Prostate gland (tissue), 2 donors: ENCODE measurements at regions not wholly inside any gene's neighbourhood (a gene's known extent, or its start where the extent isn't known, plus 50 kb on each side); places are given as distances from the start of the nearest gene placed in this dataset.
A peak's percentile ranks its signal among the peaks of the same experiment; 100 is the strongest.

Experiments used
- DNase-seq: peaks from one replicate; pipeline ENCODE4 v3.0.0-alpha.2; 2019; ENCODE audit warnings: low spot score
- H3K27ac ChIP-seq, 2 donors: fragments of 200-600 bp; sonication (generic); 2 replicates each; pipeline ENCODE4 v1.5.1; 2017 to 2019
- H3K27me3 ChIP-seq: fragments of 200-600 bp; sonication (generic); replicated peaks from 2 replicates; pipeline ENCODE4 v1.5.1; 2019; ENCODE audit not compliant: insufficient read depth
- H3K36me3 ChIP-seq, 2 donors: fragments of 200-600 bp; sonication (generic); 1 replicate in 1 of 2; 2 replicates in 1 of 2; pipeline versions ENCODE4 v1.5.1 to v1.8.1; 2017 to 2019
- H3K4me1 ChIP-seq: fragments of 200-600 bp; sonication (generic); replicated peaks from 2 replicates; pipeline ENCODE4 v1.5.1; 2019
- H3K4me3 ChIP-seq, 2 donors: fragments of 200-600 bp; sonication (generic); 2 replicates each; pipeline ENCODE4 v1.5.1; 2017 to 2019
- H3K9me3 ChIP-seq: fragments of 200-600 bp; sonication (generic); 2 replicates; pipeline ENCODE4 v1.5.1; 2017
- CTCF ChIP-seq, 4 experiments: fragments of 200-600 bp in 2 of 4; fragments of 450-650 bp in 2 of 4; sonication (generic) in 2 of 4; IDR thresholded peaks; 1 replicate in 3 of 4; 2 replicates in 1 of 4; pipeline ENCODE4 v1.5.1; 2016 to 2019; ENCODE audit warnings: antibody characterized with exemption in 4 of 4, mild to moderate bottlenecking in 2 of 4, moderate library complexity in 2 of 4
- POLR2A ChIP-seq: fragments of 450-650 bp; IDR thresholded peaks from one replicate; pipeline ENCODE4 v1.6.1; 2016; ENCODE audit warnings: antibody characterized with exemption, mild to moderate bottlenecking
- POLR2AphosphoS5 ChIP-seq: sonication (generic); formaldehyde crosslinking; IDR thresholded peaks from one replicate; pipeline ENCODE4 v1.6.1; 2017; ENCODE audit warnings: antibody characterized with exemption
- WGBS: methylation state at CpG from one replicate; pipeline ENCODE4 v1.1.5; 2018; 5-methylcytosine and 5-hydroxymethylcytosine counted together
- intact Hi-C: fragments of 100-400 bp; cut with DNase I; formaldehyde crosslinking; loops from one replicate; pipeline ENCODE4 v1.14.2; 2022

DNA sequence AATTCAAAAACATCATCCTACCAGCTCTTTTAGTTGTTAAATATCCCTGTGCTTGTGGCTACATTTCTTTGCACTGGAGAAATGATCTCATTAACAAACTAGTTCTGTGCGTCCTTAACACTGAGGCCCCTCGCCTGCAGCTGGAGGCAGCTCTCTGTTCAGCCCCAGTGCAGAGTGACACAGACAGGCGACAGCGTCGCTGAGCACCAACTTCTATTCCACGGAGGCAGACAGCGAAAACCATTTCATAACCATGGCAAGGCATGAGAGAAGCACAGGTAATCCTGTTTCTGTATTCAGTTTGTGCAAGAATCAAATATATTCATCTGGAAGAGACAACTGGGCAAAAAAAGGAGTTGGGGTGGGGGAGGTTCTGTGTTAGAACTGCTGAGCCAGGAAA, 530.7 kb downstream of the ZIC1 start:
- intact Hi-C loops: no loop called here
- Histone ChIP-seq H3K9me3 (no peaks in the 10 kb centered on the region), H3K4me1 (no peaks in the 10 kb centered on the region), H3K36me3 (no peaks in the 10 kb centered on the region), H3K4me3 (no peak overlapping the region), H3K27me3 (no peaks in the 10 kb centered on the region), H3K27ac (no peak overlapping the region)
- no peak for DNase-seq
- 50% methylated on average over 7 of the region's 7 CpGs for WGBS
- no peak for TF ChIP-seq POLR2AphosphoS5

DNA sequence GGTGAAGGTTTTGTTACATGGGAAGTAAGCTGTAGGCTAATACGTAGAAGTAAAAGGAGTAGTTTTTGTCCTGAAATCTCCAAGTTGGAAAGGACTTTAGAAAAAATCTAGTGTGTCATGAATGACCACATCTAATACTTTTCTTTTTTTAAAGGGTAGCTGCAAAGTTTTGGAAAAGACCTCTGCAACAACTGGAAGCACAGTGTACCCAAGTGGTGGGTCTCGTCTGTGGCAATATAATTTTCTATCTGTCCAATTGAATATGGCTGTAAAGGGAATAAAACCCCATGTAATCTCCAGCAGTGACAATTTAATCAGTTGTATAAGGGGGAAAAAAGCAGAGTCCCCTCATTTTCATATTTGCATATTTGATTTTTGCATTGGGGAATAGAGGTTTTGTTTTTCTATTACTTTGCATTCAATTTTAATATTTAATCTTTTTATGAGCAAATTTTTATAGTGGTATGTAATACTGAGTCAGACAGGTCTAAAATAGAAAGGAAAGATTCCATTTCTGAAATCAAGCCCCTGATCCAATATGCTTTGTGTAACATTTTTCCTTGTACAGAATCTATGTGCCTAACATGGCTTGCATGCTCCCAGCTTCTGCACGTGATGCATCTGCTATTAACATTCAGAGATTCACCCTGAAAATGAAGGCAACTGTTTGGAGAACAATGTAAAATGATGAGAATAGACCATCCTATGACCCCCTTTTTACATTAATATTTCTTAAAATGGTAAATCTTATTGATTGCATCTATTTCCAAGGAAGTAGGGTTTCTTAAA, 531.4 kb downstream of the ZIC1 start:
- H3K4me3 ChIP-seq: no peak overlapping the region
- no peaks in the 10 kb centered on the region for H3K36me3 ChIP-seq
- no peaks in the 10 kb centered on the region for H3K27me3 ChIP-seq
- WGBS: 76% methylated on average over 3 of the region's 3 CpGs
- H3K4me1 ChIP-seq: no peaks in the 10 kb centered on the region
- intact Hi-C loops: no loop called here
- no peaks in the 10 kb centered on the region for H3K9me3 ChIP-seq
- DNase-seq: no peak
- no peak for TF ChIP-seq POLR2A
- TF ChIP-seq CTCF (IDR thresholded peaks at IDR 0.05): no peak
- no peak for TF ChIP-seq POLR2AphosphoS5
- H3K27ac ChIP-seq: no peak overlapping the region

DNA sequence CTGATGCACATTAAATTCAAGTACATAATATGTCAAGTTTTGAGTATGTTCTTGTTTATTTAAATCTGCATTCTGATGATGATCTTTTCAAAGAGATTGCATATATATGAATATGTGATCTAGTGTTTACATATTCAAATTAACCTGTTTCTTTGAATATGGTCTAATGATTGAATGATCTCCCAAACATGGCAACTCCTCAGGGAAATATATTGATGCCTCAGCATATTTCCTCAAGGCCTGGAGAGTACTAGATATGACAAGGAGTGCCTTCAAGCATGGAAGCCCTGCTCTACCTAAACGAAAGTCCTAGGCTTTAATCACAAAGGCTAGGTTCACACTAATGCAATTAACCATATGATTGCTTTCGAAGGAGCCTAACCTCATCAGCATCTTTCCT, 532.8 kb downstream of the ZIC1 start:
- intact Hi-C loops: no loop called here
- Histone ChIP-seq H3K4me1 (no peaks in the 10 kb centered on the region), H3K4me3 (no peak overlapping the region), H3K36me3 (no peaks in the 10 kb centered on the region), H3K9me3 (no peaks in the 10 kb centered on the region), H3K27ac (no peak overlapping the region), H3K27me3 (no peaks in the 10 kb centered on the region)
- DNase-seq: no peak
- no peak for TF ChIP-seq POLR2AphosphoS5
- 80% methylated on average over 2 of the region's 2 CpGs for WGBS

GRCh38 chr3:147943265-147943945, 534.2 kb downstream of the ZIC1 start:
- WGBS: 72% methylated on average over 2 of the region's 2 CpGs
- no peaks in the 10 kb centered on the region for H3K9me3 ChIP-seq
- intact Hi-C loops: no loop called here
- no peaks in the 10 kb centered on the region for H3K36me3 ChIP-seq
- no peak overlapping the region for H3K4me3 ChIP-seq
- no peak for TF ChIP-seq CTCF (IDR thresholded peaks at IDR 0.05)
- no peak for TF ChIP-seq POLR2AphosphoS5
- no peak for TF ChIP-seq POLR2A
- no peaks in the 10 kb centered on the region for H3K4me1 ChIP-seq
- H3K27me3 ChIP-seq: no peaks in the 10 kb centered on the region
- DNase-seq: no peak
- H3K27ac ChIP-seq: no peak overlapping the region

DNA sequence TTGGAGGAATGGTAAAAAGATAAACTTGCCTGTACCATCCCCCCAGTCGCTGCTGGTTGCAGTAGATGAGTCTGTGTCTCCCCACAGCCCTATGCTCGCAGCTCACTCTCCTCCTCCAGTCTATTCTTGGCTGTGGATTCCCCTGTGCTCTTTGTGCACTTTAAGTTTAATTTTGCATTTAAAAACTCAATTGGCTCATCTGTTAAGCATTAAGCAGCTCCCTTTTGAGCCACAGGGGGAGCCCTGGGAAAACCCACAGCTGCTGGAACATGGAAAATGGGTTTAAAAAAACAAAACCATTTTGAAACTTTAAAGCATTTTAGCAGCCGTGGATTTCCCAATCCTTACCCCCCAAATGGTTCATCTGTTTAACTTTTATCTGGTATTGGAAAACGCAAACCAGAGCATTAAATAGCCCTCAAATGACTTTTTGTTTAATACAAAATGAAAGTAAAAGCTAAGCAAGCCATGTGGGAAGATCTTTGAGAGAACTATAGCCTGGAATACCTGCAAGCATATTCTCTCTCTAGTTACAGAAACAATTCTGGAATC, 536.9 kb downstream of the ZIC1 start:
- intact Hi-C loops: no loop called here
- no peak for DNase-seq
- WGBS: 31% methylated on average over 4 of the region's 4 CpGs

More for the DNA sequence above, 536.9 kb downstream of the ZIC1 start:
- no peak for TF ChIP-seq POLR2AphosphoS5
- peak in 1 of 4 experiments; percentile 20 for TF ChIP-seq CTCF (IDR thresholded peaks at IDR 0.05)
- no peak for TF ChIP-seq POLR2A
- H3K27ac ChIP-seq: no peak overlapping the region
- H3K36me3 ChIP-seq: no peaks in the 10 kb centered on the region
- no peaks in the 10 kb centered on the region for H3K4me1 ChIP-seq
- H3K27me3 ChIP-seq: no peaks in the 10 kb centered on the region
- no peaks in the 10 kb centered on the region for H3K9me3 ChIP-seq
- no peak overlapping the region for H3K4me3 ChIP-seq
